Activated CD8-positive, alpha-beta T cell treated with anti-CD3 and anti-CD28 coated beads for 36 hours (primary cell): ENCODE measurements at regions not wholly inside any gene's neighbourhood (a gene's known extent, or its start where the extent isn't known, plus 50 kb on each side); places are given as distances from the start of the nearest gene placed in this dataset.

ENCODE experiments used
- ATAC-seq: fragments of 200-7000 bp; cut with Tn5 transposase; one replicate; pipeline ENCODE4 v1.10.0; 2021; ENCODE audit warnings: mild to moderate bottlenecking, moderate library complexity
- CTCF ChIA-PET: fragments of 350-600 bp; sonication (Branson Sonifier 250); formaldehyde crosslinking; loops from one replicate; lab custom pipeline; 2021; ENCODE audit warnings: antibody characterized with exemption; lab: Charles Lee
- POLR2A ChIA-PET: fragments of 350-600 bp; sonication (Branson Sonifier 250); formaldehyde crosslinking; loops from one replicate; lab custom pipeline; 2021; ENCODE audit warnings: antibody characterized with exemption; lab: Charles Lee
- DNase-seq: peaks from one replicate; pipeline ENCODE4 v3.0.0-alpha.2; 2020
- H3K27ac Mint-ChIP-seq: one replicate; pipeline ENCODE4 v1.8.0; 2021; ENCODE audit warnings: mild to moderate bottlenecking, mixed read lengths
- H3K27me3 Mint-ChIP-seq: one replicate; pipeline ENCODE4 v1.8.0; 2021; ENCODE audit warnings: mixed read lengths
- H3K36me3 Mint-ChIP-seq: one replicate; pipeline ENCODE4 v1.8.0; 2021; ENCODE audit warnings: low read depth, mixed read lengths
- H3K4me1 Mint-ChIP-seq: one replicate; pipeline ENCODE4 v1.8.0; 2021; ENCODE audit warnings: low read depth, mixed read lengths
- H3K4me3 Mint-ChIP-seq: one replicate; pipeline ENCODE4 v1.8.0; 2021; ENCODE audit warnings: mild to moderate bottlenecking, moderate library complexity, mixed read lengths
- H3K9me3 Mint-ChIP-seq: one replicate; pipeline ENCODE4 v1.8.0; 2021; ENCODE audit warnings: mixed read lengths
- CTCF ChIP-seq: fragments of 200-600 bp; IDR thresholded peaks from one replicate; pipeline ENCODE4 v1.8.0; 2022; ENCODE audit warnings: antibody characterized with exemption, mild to moderate bottlenecking
- intact Hi-C: fragments of 100-400 bp; cut with micrococcal nuclease; formaldehyde crosslinking; loops from one replicate; pipeline ENCODE4 v1.10.0; 2022

GRCh38 chr4:185916683-185917082 is 104.7 kb upstream of the SORBS2 start:
- Mint-ChIP-seq H3K4me1 (no peaks in the 10 kb centered on the region), H3K27ac (no peak overlapping the region), H3K4me3 (no peak overlapping the region), H3K36me3 (no peaks in the 10 kb centered on the region), H3K27me3 (peaks cover 2% of the 10 kb centered on the region), H3K9me3 (no peaks in the 10 kb centered on the region)
- ATAC-seq (no peak), DNase-seq (no peak)
- CTCF ChIA-PET = no interaction called here
- TF ChIP-seq CTCF = no peak
- POLR2A ChIA-PET = no interaction called here
- intact Hi-C loops = no loop called here

GRCh38 chr4:185919107-185919506 is 107.1 kb upstream of the SORBS2 start:
- ATAC-seq = no peak
- intact Hi-C loops = no loop called here
- no peaks in the 10 kb centered on the region for H3K36me3 Mint-ChIP-seq
- no peak for DNase-seq
- peaks cover 4% of the 10 kb centered on the region for H3K27me3 Mint-ChIP-seq
- no peak overlapping the region for H3K27ac Mint-ChIP-seq
- TF ChIP-seq CTCF = no peak
- no peaks in the 10 kb centered on the region for H3K9me3 Mint-ChIP-seq
- CTCF ChIA-PET = no interaction called here
- POLR2A ChIA-PET = no interaction called here
- no peaks in the 10 kb centered on the region for H3K4me1 Mint-ChIP-seq
- no peak overlapping the region for H3K4me3 Mint-ChIP-seq

- no peak overlapping the region for H3K4me3 Mint-ChIP-seq
- peaks cover 4% of the 10 kb centered on the region for H3K27me3 Mint-ChIP-seq
- no peak for TF ChIP-seq CTCF
- ATAC-seq (no peak), DNase-seq (no peak)
- CTCF ChIA-PET = no interaction called here
- H3K9me3 Mint-ChIP-seq = no peaks in the 10 kb centered on the region
- intact Hi-C loops = no loop called here
- no peaks in the 10 kb centered on the region for H3K4me1 Mint-ChIP-seq
- POLR2A ChIA-PET = no interaction called here
- no peaks in the 10 kb centered on the region for H3K36me3 Mint-ChIP-seq
- no peak overlapping the region for H3K27ac Mint-ChIP-seq
These were observed 108.2 kb upstream of the SORBS2 start for GRCh38 chr4:185920171-185920570.

- ATAC-seq (no peak), DNase-seq (no peak)
- TF ChIP-seq CTCF = no peak
- intact Hi-C loops = no loop called here
- no peaks in the 10 kb centered on the region for H3K36me3 Mint-ChIP-seq
- POLR2A ChIA-PET = no interaction called here
- H3K4me1 Mint-ChIP-seq = no peaks in the 10 kb centered on the region
- CTCF ChIA-PET = no interaction called here
- H3K27ac Mint-ChIP-seq = no peak overlapping the region
- no peak overlapping the region for H3K4me3 Mint-ChIP-seq
- no peaks in the 10 kb centered on the region for H3K9me3 Mint-ChIP-seq
- H3K27me3 Mint-ChIP-seq = peaks cover 4% of the 10 kb centered on the region
These were observed 108.8 kb upstream of the SORBS2 start for GRCh38 chr4:185920691-185921260.

- Mint-ChIP-seq H3K27me3 (peaks cover 3% of the 10 kb centered on the region), H3K27ac (no peak overlapping the region), H3K4me3 (no peak overlapping the region), H3K9me3 (no peaks in the 10 kb centered on the region), H3K36me3 (no peaks in the 10 kb centered on the region), H3K4me1 (no peaks in the 10 kb centered on the region)
- DNase-seq = no peak
- CTCF ChIA-PET = no interaction called here
- ATAC-seq = no peak
- intact Hi-C loops = no loop called here
- no peak for TF ChIP-seq CTCF
- POLR2A ChIA-PET = no interaction called here
These were observed 109.9 kb upstream of the SORBS2 start for GRCh38 chr4:185921583-185922555.
